Endothelial cell of umbilical vein (primary cell): ENCODE measurements at regions not wholly inside any gene's neighbourhood (a gene's known extent, or its start where the extent isn't known, plus 50 kb on each side); places are given as distances from the start of the nearest gene placed in this dataset.

Experiments
- BruUV-seq: library from RNA; stranded (reverse); fragments of 400-500 nt; replicated peaks from 2 replicates; lab custom pipeline; 2021; lab: Mats Ljungman, UMichigan
- CTCF ChIA-PET: fragments of 300-600, 350-600 bp; sonication (Branson Sonifier 250); formaldehyde crosslinking; loops from one replicate; lab custom pipeline; 2021; ENCODE audit warnings: antibody characterized with exemption, inconsistent platforms; lab: Charles Lee
- POLR2A ChIA-PET: fragments of 300-600, 350-600 bp; sonication (Branson Sonifier 250); formaldehyde crosslinking; loops from one replicate; lab custom pipeline; 2021; ENCODE audit warnings: antibody characterized with exemption, inconsistent platforms; lab: Charles Lee
- DNase-seq: peaks from one replicate; pipeline ENCODE4 v3.0.0-alpha.2; 2011; ENCODE audit warnings: low read depth, low spot score
- FAIRE-seq: peaks from 2 replicates; lab custom pipeline; 2011; peaks lifted over from hg19 to GRCh38; lab: Jason Lieb, UNC
- H2AFZ ChIP-seq: 2 replicates; pipeline ENCODE4 v1.6.0; 2012; ENCODE audit warnings: low read depth, low read length, control low read depth, inconsistent platforms
- H3K27ac ChIP-seq: 2 replicates; pipeline ENCODE4 v1.5.1; 2011; ENCODE audit warnings: low read depth, mild to moderate bottlenecking, control low read depth, low read length, moderate library complexity; ENCODE audit not compliant: insufficient read depth
- H3K27me3 ChIP-seq, 2 experiments: 2 replicates each; pipeline versions ENCODE4 v1.6.0 to v1.6.1; 2011; ENCODE audit warnings: low read length in 2 of 2, mixed read lengths in 1 of 2; ENCODE audit not compliant: control insufficient read depth in 2 of 2, insufficient read depth in 2 of 2
- H3K36me3 ChIP-seq, 2 experiments: 2 replicates in 1 of 2; 3 replicates in 1 of 2; pipeline ENCODE4 v1.5.1; 2011; ENCODE audit warnings: low read length in 2 of 2, mild to moderate bottlenecking in 1 of 2, moderate library complexity in 1 of 2; ENCODE audit not compliant: control insufficient read depth in 2 of 2, insufficient read depth in 2 of 2; ENCODE audit errors: extremely low read depth in 1 of 2
- H3K4me1 ChIP-seq: 3 replicates; pipeline ENCODE4 v1.5.1; 2011; ENCODE audit warnings: mild to moderate bottlenecking, low read length; ENCODE audit not compliant: control insufficient read depth, insufficient read depth; ENCODE audit errors: extremely low read depth
- H3K4me2 ChIP-seq: 2 replicates; pipeline ENCODE4 v1.6.1; 2011; ENCODE audit warnings: low read length, control low read depth, mixed read lengths; ENCODE audit not compliant: insufficient read depth
- H3K4me3 ChIP-seq, 3 experiments: fragments of 200-600 bp in 1 of 3; sonication (generic), shearing (Covaris generic) in 1 of 3; replicated peaks in 1 of 3; 2 replicates each; pipeline ENCODE4 v1.5.1; 2011 to 2016; ENCODE audit warnings: control low read depth in 3 of 3, low read length in 3 of 3, mild to moderate bottlenecking in 2 of 3, inconsistent platforms in 1 of 3, low read depth in 1 of 3, moderate library complexity in 1 of 3; ENCODE audit not compliant: insufficient read depth in 1 of 3
- H3K79me2 ChIP-seq: 2 replicates; pipeline ENCODE4 v1.6.0; 2012; ENCODE audit warnings: low read length, inconsistent platforms; ENCODE audit not compliant: control insufficient read depth, insufficient read depth
- H3K9ac ChIP-seq: replicated peaks from 2 replicates; pipeline ENCODE3; 2011; ENCODE audit warnings: low read length, control low read depth; ENCODE audit not compliant: insufficient read depth; ENCODE audit errors: extremely low read depth
- H3K9me1 ChIP-seq: replicated peaks from 3 replicates; pipeline ENCODE4 v1.6.0; 2011; ENCODE audit warnings: mild to moderate bottlenecking, low read length; ENCODE audit not compliant: control insufficient read depth, insufficient read depth; ENCODE audit errors: extremely low read depth
- H3K9me3 ChIP-seq: replicated peaks from 2 replicates; pipeline ENCODE4 v1.5.1; 2012; ENCODE audit warnings: low read length, inconsistent platforms; ENCODE audit not compliant: control insufficient read depth, insufficient read depth
- H4K20me1 ChIP-seq: replicated peaks from 2 replicates; pipeline ENCODE3; 2011; ENCODE audit warnings: mild to moderate bottlenecking, low read length; ENCODE audit not compliant: control insufficient read depth, insufficient read depth; ENCODE audit errors: extremely low read depth
- CTCF ChIP-seq, 2 donors: IDR thresholded peaks; 1 replicate in 1 of 2; 2 replicates in 1 of 2; pipeline ENCODE4 v1.5.1; 2011; ENCODE audit warnings: low read length in 2 of 2, mild to moderate bottlenecking in 2 of 2, moderate library complexity in 2 of 2, control low read depth in 1 of 2, inconsistent platforms in 1 of 2, low read depth in 1 of 2; ENCODE audit not compliant: insufficient read depth in 1 of 2; ENCODE audit errors: extremely low read depth in 1 of 2
- EZH2 ChIP-seq: IDR thresholded peaks from 2 replicates; pipeline ENCODE4 v1.6.1; 2012; ENCODE audit warnings: borderline replicate concordance, low read depth, mild to moderate bottlenecking, moderate library complexity, low read length, inconsistent platforms; ENCODE audit not compliant: severe bottlenecking
- FOS ChIP-seq: IDR thresholded peaks from 2 replicates; pipeline ENCODE4 v1.6.1; 2011; ENCODE audit warnings: mild to moderate bottlenecking, low read length, moderate library complexity, borderline replicate concordance; ENCODE audit not compliant: insufficient read depth
- GATA2 ChIP-seq: IDR thresholded peaks from 2 replicates; pipeline ENCODE4 v1.7.0; 2011; ENCODE audit warnings: low read depth, mild to moderate bottlenecking, moderate library complexity, mixed read lengths, low read length; ENCODE audit not compliant: insufficient read length, insufficient read depth
- JUN ChIP-seq: IDR thresholded peaks from 2 replicates; pipeline ENCODE4 v1.6.1; 2011; ENCODE audit warnings: borderline replicate concordance, low read depth; ENCODE audit not compliant: insufficient read length, insufficient read depth
- MAX ChIP-seq: IDR thresholded peaks from 2 replicates; pipeline ENCODE4 v1.6.1; 2011; ENCODE audit not compliant: insufficient read depth, insufficient read length
- MYC ChIP-seq: IDR thresholded peaks from one replicate; pipeline ENCODE4 v1.6.1; 2011; ENCODE audit warnings: mild to moderate bottlenecking, low read depth, low read length
- POLR2A ChIP-seq: IDR thresholded peaks from 2 replicates; pipeline ENCODE4 v1.6.1; 2012; ENCODE audit warnings: low read depth, mild to moderate bottlenecking, control low read depth, low read length
- POLR2AphosphoS5 ChIP-seq: IDR thresholded peaks from 2 replicates; pipeline ENCODE4 v1.6.1; 2012; ENCODE audit warnings: low read depth, mild to moderate bottlenecking, control low read depth, low read length, moderate library complexity; ENCODE audit not compliant: insufficient read depth
- dilution Hi-C: fragments of 300-500 bp; cut with MboI; formaldehyde crosslinking; loops from one replicate; pipeline ENCODE4 v1.15.0; 2019; ENCODE audit warnings: low sequenced_read_pairs; ENCODE audit not compliant: extremely low pct_ligation_motif_present
- intact Hi-C: fragments of 100-400 bp; cut with micrococcal nuclease; formaldehyde crosslinking; loops from one replicate; pipeline ENCODE4 v1.10.0; 2022

- no peaks in the 10 kb centered on the region for H3K36me3 ChIP-seq
- H3K27ac ChIP-seq, result peak overlapping the region; percentile 19
- H3K9me3 ChIP-seq, result no peaks in the 10 kb centered on the region
- peak; percentile 8 for TF ChIP-seq MAX
- TF ChIP-seq EZH2, result no peak
- H3K9ac ChIP-seq, result peak overlapping the region; percentile 6
- no peaks in the 10 kb centered on the region for H3K9me1 ChIP-seq
- DNase-seq (peak; percentile 90), FAIRE-seq (peak; percentile 94)
- peak overlapping the region; percentile 58 for H2AFZ ChIP-seq
- dilution Hi-C loops (no loop called here), intact Hi-C loops (no loop called here)
- no peaks in the 10 kb centered on the region for H4K20me1 ChIP-seq
- BruUV-seq, result no TSS peak
- H3K27me3 ChIP-seq, result no peaks in the 10 kb centered on the region
- no peak overlapping the region for H3K4me3 ChIP-seq
- peak overlapping the region; percentile 43 for H3K4me2 ChIP-seq
- ChIA-PET CTCF (interaction anchor here (0.8 to 3.6 kb wide), 10 partner anchors 12 to 307 kb away, joined by 3 to 30 read pairs (median 4); no protein-coding TSS in a partner anchor), POLR2A (interaction anchor here (0.7 kb wide), 1 partner anchor 16 kb away, joined by 3 read pairs; no protein-coding TSS in a partner anchor)
- H3K4me1 ChIP-seq, result peaks cover 5% of the 10 kb centered on the region
- no peaks in the 10 kb centered on the region for H3K79me2 ChIP-seq
Observed at GRCh38 chr4:128468123-128468989, 180.7 kb upstream of the PGRMC2 start.

GRCh38 chr4:128465523-128465922, 177.9 kb upstream of the PGRMC2 start:
- Histone ChIP-seq H4K20me1 (no peaks in the 10 kb centered on the region), H3K27ac (no peak overlapping the region), H3K4me3 (no peak overlapping the region), H3K9me3 (no peaks in the 10 kb centered on the region), H3K27me3 (no peaks in the 10 kb centered on the region), H3K36me3 (no peaks in the 10 kb centered on the region), H3K9me1 (no peaks in the 10 kb centered on the region), H2AFZ (no peak overlapping the region), H3K4me2 (no peak overlapping the region), H3K4me1 (peaks cover 17% of the 10 kb centered on the region), H3K79me2 (no peaks in the 10 kb centered on the region), H3K9ac (no peak overlapping the region)
- TF ChIP-seq EZH2 (no peak), MYC (no peak), CTCF (IDR thresholded peaks at IDR 0.05; ENCODE audit: extremely low read depth in 1 of 2, insufficient read depth in 1 of 2, low read depth in 1 of 2, low read length in 2 of 2) (no peak), JUN (no peak), POLR2A (no peak), MAX (no peak), GATA2 (no peak), POLR2AphosphoS5 (no peak), FOS (no peak)
- dilution Hi-C loops (no loop called here), intact Hi-C loops (no loop called here)
- BruUV-seq, result no TSS peak
- CTCF ChIA-PET, result interaction anchor here (0.7 to 1.6 kb wide), 2 partner anchors 11 to 344 kb away, joined by 3 to 5 read pairs; partner anchors contain the start of gene JADE1
- FAIRE-seq, result no peak
- DNase-seq, result no peak
- POLR2A ChIA-PET, result no interaction called here
